ENCODE measurements at regions not wholly inside any gene's neighbourhood (a gene's known extent, or its start where the extent isn't known, plus 50 kb on each side); places are given as distances from the start of the nearest gene placed in this dataset.

DNA sequence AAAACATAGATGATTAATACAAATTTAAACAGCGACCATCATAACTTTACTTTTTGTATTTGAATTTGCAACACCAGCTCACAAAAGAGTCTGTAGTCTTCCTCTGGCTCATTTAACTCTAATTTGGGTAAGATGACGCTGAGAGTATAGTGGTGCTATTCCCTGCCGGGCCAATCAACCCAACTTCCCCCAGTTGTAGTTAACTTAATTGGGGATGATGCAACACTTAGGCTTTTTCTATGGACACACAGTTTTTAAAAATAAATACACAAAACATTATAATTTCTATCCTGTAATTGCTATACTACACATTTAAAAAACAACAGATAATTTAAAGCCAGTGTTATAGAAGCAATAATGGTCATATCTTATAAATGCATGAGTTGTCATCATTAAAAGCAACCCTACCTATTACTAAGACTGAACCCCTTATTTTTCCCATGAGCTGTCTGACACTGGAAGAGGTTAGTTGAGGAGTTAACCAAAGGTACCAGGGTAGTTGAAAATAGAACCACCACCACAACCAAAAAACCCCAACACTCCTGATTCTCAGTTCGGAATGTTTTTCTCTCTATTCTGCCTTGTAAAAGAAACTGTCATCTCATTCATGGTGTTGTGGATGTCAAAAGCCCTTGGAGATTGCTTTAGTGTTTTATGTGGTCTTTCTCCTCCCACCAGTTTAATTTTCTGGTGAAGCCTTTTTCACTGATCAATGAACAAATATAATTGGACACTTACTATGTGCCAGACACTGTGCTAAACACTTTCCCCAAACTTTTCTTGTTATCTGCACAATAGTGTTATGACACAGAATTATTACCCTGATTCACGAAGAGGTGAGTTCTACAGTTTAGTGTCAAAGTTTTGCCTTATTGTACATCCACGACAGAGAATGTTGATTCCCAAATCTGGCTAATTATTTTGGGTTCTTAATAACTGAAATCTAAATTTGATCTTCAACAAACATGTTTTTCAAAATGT lies 61.5 kb upstream of the RAPGEF2 start:
- DNase-seq (ENCODE audit: low read depth): no peak

- DNase-seq (ENCODE audit: low read depth): no peak
Measured at GRCh38 chr4:159042097-159042605, 60.7 kb upstream of the RAPGEF2 start.

GRCh38 chr4:159042868-159043267 lies 60.0 kb upstream of the RAPGEF2 start:
- no peak for DNase-seq (ENCODE audit: low read depth)

DNA sequence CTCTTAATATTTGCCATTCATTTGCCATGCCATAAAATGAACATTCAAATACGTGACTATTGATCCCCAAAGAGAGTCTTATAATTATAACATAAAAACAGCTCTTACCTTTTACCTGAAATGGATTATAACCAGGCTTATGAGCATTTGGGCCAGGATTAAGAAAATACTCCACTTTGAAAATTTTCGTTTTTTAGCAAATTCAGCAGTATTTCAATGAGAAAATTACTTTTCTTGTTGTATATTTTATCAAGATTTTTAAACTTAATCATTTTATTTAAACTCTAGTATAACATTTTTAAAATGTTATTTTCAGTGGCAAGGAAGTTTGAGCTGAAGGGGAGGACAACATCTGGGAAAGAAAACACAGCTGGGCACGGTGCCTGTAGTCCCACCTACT lies 59.0 kb upstream of the RAPGEF2 start:
- DNase-seq (ENCODE audit: low read depth): no peak

GRCh38 chr4:159045321-159045720 lies 57.6 kb upstream of the RAPGEF2 start:
- DNase-seq (ENCODE audit: low read depth): no peak

DNA sequence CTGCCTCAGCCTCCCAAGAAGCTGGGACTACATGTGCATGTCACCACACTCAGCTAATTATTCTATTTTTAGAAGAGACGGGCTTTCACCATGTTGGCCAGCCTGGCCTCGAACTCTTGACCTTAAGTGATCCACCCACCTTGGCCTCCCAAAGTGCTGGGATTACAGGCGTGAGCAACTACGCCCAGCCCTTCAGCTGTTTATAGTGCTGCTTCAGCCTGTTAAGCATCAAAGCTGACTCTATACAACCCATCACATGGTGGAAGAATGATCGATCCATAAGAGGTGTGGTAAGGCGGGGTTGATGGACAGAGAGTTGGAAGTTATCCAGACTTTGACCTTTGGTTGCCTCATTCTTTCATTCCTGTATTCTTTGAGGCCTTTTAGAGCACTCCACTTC lies 56.2 kb upstream of the RAPGEF2 start:
- DNase-seq (ENCODE audit: low read depth): no peak

- DNase-seq (ENCODE audit: low read depth): peak; percentile 62
Measured at GRCh38 chr4:159047478-159048165, 55.3 kb upstream of the RAPGEF2 start.

DNA sequence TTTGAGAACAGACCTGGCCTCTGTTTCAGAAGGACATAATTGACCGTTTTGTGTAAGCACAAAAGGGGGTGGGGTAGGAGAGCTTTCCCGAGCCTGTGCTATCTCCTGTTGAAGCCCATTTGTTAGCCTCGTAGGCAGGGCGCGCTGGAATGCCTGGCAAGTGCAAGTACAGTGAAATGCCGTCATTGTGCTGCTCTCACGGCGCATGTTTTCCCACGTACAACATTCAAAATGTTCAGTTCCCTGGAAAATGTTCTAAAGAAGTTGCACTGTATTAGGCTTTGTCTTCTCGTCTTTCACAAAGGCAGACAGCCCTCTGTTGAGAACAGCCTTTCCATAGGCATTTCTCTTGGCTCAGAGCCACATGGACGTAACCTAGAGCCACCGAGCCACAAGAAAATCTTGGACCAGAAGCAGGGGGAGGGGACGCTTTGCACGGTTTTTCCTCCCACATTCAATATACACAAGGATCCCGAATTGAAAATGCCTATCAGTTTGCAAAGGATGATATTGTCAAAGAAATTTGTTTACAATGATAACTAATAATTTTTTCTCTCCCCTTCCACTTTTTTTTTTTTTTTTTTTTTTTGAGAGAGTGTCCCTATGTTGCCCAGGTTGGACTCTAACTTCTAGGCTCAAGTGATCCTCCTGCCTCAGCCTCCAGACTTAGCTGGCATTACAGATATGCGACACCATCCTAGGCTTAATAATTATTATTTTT lies 54.6 kb upstream of the RAPGEF2 start:
- DNase-seq (ENCODE audit: low read depth): peak; percentile 71

GRCh38 chr4:159049780-159050375 lies 53.0 kb upstream of the RAPGEF2 start:
- no peak for DNase-seq (ENCODE audit: low read depth)

GRCh38 chr4:159051245-159052071 lies 51.4 kb upstream of the RAPGEF2 start:
- DNase-seq (ENCODE audit: low read depth): peak; percentile 29

GRCh38 chr4:159052315-159052714 lies 50.6 kb upstream of the RAPGEF2 start:
- no peak for DNase-seq (ENCODE audit: low read depth)
